Body of pancreas (tissue), 4 donors: ENCODE measurements at regions not wholly inside any gene's neighbourhood (a gene's known extent, or its start where the extent isn't known, plus 50 kb on each side); places are given as distances from the start of the nearest gene placed in this dataset.

ENCODE experiments used
- CTCF ChIP-seq, 7 experiments: fragments of 450-650 bp in 4 of 7; fragments of 200-600 bp in 3 of 7; sonication (generic) in 3 of 7; IDR thresholded peaks; one replicate each; pipeline ENCODE4 v1.5.1; 2016 to 2019; ENCODE audit warnings: antibody characterized with exemption in 7 of 7
- POLR2A ChIP-seq, 3 donors: fragments of 450-650 bp; IDR thresholded peaks; one replicate each; pipeline ENCODE4 v1.6.1; 2016; ENCODE audit warnings: antibody characterized with exemption in 3 of 3, mild to moderate bottlenecking in 2 of 3

GRCh38 chr1:106568201-106568974 lies 488.1 kb upstream of the PRMT6 start:
- TF ChIP-seq CTCF (IDR thresholded peaks at IDR 0.05) (no peak), POLR2A (IDR thresholded peaks at IDR 0.05) (no peak)
